ENCODE measurements at regions not wholly inside any gene's neighbourhood (a gene's known extent, or its start where the extent isn't known, plus 50 kb on each side); places are given as distances from the start of the nearest gene placed in this dataset.
"Not testable (repeated sequence)": the region's sequence is repeated elsewhere in the genome, so short reads cannot be mapped to it uniquely, and the experiment has no call there.

DNA sequence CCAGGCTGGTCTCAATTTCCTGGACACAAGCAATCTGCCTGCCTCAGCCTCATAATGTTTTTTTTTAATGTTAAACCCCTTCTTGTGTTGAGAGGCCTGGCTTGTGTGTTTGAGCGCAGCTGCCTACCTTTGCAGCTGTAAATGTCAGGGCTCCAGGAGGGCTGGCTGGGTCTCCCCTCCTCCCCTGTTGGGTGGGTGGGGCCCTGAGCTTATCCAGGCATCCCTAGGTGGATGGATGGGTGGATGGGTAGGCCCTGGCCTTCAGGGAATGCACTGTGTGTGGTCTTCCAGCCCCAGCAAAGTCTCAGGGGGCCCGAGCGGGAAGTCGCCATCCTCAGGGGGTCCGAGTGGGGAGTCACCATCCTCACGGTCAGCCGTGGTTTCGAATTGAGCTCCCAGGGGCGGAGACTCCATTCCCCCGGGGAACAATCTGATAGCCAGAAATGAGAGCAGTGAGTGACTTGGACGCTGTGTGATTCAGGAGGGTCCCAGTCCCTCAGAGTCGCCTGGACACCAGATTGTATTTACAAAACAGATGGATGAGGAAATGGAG lies 279.4 kb upstream of the PLGLB2 start:
- intact Hi-C loops (cut with DNase I); H3K9me3 ChIP-seq (ENCODE audit: control insufficient read depth, low read length); ATAC-seq; H3K27me3 ChIP-seq (ENCODE audit: control insufficient read depth, insufficient read depth); H3K4me1 ChIP-seq (ENCODE audit: control insufficient read depth, insufficient read depth, low read length); H3K27ac ChIP-seq (ENCODE audit: low read length); H3K4me3 ChIP-seq (ENCODE audit: low read length): not testable (repeated sequence)
- peak in 2 of 3 donors; percentile 52 to 61 for DNase-seq
- 66% methylated on average over 11 of the region's 12 CpGs for WGBS

DNA sequence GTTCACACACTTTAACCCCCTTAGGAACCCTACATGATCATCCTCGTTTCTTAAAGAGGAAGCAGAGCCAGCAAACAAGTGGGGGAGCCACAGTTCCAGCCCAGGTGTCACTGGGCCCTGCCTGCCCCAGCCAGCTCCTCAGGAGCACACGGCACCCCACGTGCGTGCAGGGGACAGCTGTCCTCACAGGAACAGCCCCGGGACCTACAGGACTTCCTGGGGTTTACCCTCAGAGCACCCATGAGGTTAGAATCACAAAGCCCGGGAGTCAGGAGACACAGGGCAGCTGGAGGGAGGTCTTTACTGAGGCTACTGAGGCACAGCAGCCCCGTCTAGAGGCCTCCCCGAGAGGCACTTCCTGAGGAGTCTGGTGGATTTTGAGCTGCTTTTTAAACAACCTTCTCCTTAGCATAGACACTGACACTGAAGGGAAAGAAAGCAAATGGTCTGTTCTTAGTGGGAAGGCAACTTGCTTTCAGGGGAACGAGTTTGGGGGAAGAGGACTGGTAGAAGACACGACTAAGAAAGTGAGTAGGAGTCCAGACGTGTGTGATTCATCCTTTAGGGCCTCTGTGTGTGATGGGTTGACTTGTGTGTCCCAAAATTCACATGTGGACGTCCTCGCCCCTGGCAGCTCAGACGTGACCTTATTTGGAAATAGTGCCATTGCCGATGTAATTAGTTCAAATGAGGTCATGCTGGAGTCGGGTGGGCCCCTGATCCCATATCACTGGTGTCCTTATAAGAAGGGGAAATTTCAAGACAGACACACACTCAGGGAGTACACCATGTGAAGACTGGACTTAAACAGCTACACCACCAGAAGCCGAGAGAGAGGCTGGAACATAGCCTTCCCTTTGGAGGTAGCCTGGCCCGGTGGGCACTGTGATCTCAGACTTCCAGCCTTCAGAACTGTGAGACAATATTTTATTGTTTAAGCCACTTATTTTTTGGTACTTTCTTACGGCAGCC lies 278.4 kb upstream of the PLGLB2 start:
- WGBS: 69% methylated on average over 18 of the region's 19 CpGs
- ATAC-seq; DNase-seq; H3K4me1 ChIP-seq (ENCODE audit: control insufficient read depth, insufficient read depth, low read length); H3K27me3 ChIP-seq (ENCODE audit: control insufficient read depth, insufficient read depth); H3K27ac ChIP-seq (ENCODE audit: low read length); intact Hi-C loops (cut with DNase I); H3K9me3 ChIP-seq (ENCODE audit: control insufficient read depth, low read length); H3K4me3 ChIP-seq (ENCODE audit: low read length): not testable (repeated sequence)

DNA sequence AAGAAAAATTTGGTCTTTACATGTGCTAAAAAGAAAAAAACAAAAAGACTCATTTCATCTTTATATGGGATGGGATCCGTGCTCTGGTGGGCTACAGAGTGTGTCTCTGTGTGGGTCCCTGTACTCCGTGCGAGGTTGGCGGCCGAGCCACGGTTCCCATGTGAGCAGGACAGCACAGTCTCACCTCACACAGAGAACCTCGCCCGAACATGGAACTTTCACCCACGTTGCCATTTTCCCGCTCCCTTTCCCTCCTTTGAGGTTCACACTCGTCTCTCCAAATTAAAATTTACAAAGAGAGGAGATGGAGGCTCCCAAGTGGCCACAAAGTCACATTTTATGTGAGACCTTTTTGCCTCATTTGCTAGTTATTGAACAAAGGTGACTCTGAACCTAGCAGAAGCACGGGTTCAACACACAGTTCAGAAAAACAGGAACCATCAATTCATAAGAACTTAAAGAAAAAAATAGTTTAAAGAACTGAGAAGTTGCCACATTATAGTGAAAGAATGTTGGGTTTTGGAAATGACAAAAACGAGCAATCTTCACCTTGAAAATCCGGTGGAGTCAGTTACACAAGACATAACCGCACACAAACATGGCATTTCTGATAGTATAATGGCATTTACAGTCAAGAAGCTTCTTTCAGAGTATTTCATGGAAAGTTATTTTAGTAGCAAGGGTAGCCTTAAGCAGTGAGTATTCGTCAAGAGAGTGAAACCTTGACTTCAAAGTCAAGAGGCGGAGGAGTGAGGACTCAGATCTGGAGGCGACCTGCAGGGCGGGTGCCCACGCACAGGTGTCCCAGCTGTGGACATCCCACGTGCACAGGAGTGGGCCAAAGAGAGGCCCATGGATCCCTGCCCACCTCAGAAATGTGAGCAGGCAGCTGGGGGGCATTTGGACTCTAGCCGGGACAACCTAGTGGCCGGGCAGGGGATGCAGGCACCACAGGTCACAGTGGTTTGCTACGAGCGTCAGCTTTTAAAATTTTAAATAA lies 277.2 kb upstream of the PLGLB2 start:
- ATAC-seq; H3K4me3 ChIP-seq (ENCODE audit: low read length); H3K4me1 ChIP-seq (ENCODE audit: control insufficient read depth, insufficient read depth, low read length); DNase-seq; H3K9me3 ChIP-seq (ENCODE audit: control insufficient read depth, low read length); intact Hi-C loops (cut with DNase I); H3K27me3 ChIP-seq (ENCODE audit: control insufficient read depth, insufficient read depth); H3K27ac ChIP-seq (ENCODE audit: low read length): not testable (repeated sequence)
- 91% methylated on average over 22 of the region's 25 CpGs for WGBS

GRCh38 chr2:87471478-87471877 lies 276.4 kb upstream of the PLGLB2 start:
- H3K27ac ChIP-seq (ENCODE audit: low read length); ATAC-seq; DNase-seq; H3K9me3 ChIP-seq (ENCODE audit: control insufficient read depth, low read length); H3K4me3 ChIP-seq (ENCODE audit: low read length); H3K4me1 ChIP-seq (ENCODE audit: control insufficient read depth, insufficient read depth, low read length); H3K27me3 ChIP-seq (ENCODE audit: control insufficient read depth, insufficient read depth); intact Hi-C loops (cut with DNase I): not testable (repeated sequence)
- 91% methylated on average over 2 of the region's 3 CpGs for WGBS

- peak; percentile 42 to 55 for ATAC-seq
- intact Hi-C loops (cut with DNase I); DNase-seq; H3K27me3 ChIP-seq (ENCODE audit: control insufficient read depth, insufficient read depth); H3K27ac ChIP-seq (ENCODE audit: low read length); H3K4me3 ChIP-seq (ENCODE audit: low read length); H3K9me3 ChIP-seq (ENCODE audit: control insufficient read depth, low read length); H3K4me1 ChIP-seq (ENCODE audit: control insufficient read depth, insufficient read depth, low read length): not testable (repeated sequence)
- 61% methylated on average over 4 of the region's 5 CpGs for WGBS
Observed at GRCh38 chr2:87476223-87476872, 271.5 kb upstream of the PLGLB2 start.

- H3K4me3 ChIP-seq (ENCODE audit: low read length): not testable (repeated sequence)
Observed at GRCh38 chr2:87476936-87477335, 271.0 kb upstream of the PLGLB2 start.

GRCh38 chr2:87477669-87478428 lies 270.0 kb upstream of the PLGLB2 start:
- H3K9me3 ChIP-seq (ENCODE audit: control insufficient read depth, low read length); H3K27me3 ChIP-seq (ENCODE audit: control insufficient read depth, insufficient read depth); intact Hi-C loops (cut with DNase I); H3K4me1 ChIP-seq (ENCODE audit: control insufficient read depth, insufficient read depth, low read length); H3K4me3 ChIP-seq (ENCODE audit: low read length): not testable (repeated sequence)
- H3K27ac ChIP-seq (ENCODE audit: low read length): peak overlapping the region; percentile 45
- peak in 1 of 3 donors; percentile 58 for DNase-seq
- WGBS: 39% methylated on average over 11 of the region's 12 CpGs
- peak; percentile 90 to 92 for ATAC-seq

More at GRCh38 chr2:87476936-87477335, 271.0 kb upstream of the PLGLB2 start:
- H3K27ac ChIP-seq (ENCODE audit: low read length); intact Hi-C loops (cut with DNase I); DNase-seq; H3K9me3 ChIP-seq (ENCODE audit: control insufficient read depth, low read length); H3K4me1 ChIP-seq (ENCODE audit: control insufficient read depth, insufficient read depth, low read length); ATAC-seq; H3K27me3 ChIP-seq (ENCODE audit: control insufficient read depth, insufficient read depth): not testable (repeated sequence)
- WGBS: 79% methylated on average over 5 of the region's 5 CpGs

DNA sequence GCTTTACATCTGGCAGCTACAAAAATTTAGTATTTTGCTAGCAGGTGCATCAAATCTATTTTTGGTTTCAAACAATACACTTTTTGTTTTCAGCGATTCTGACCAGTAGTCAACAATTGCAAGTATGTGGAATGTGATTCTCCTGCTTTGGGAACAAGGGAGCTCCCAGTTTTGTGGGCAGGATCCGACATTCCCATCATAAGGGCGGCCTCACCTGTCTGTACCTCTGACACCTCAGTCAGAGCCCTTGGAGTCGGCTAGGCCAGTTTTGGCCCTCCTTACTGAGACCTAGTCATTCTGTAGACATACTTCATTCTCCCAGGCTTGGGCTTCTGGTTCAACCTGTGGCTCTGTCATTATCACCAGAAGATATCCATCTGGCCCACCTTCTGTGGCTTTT lies 269.0 kb upstream of the PLGLB2 start:
- H3K4me3 ChIP-seq (ENCODE audit: low read length); H3K4me1 ChIP-seq (ENCODE audit: control insufficient read depth, insufficient read depth, low read length); DNase-seq; H3K27me3 ChIP-seq (ENCODE audit: control insufficient read depth, insufficient read depth); intact Hi-C loops (cut with DNase I); ATAC-seq; H3K27ac ChIP-seq (ENCODE audit: low read length); H3K9me3 ChIP-seq (ENCODE audit: control insufficient read depth, low read length): not testable (repeated sequence)
- 89% methylated on average over 4 of the region's 4 CpGs for WGBS

DNA sequence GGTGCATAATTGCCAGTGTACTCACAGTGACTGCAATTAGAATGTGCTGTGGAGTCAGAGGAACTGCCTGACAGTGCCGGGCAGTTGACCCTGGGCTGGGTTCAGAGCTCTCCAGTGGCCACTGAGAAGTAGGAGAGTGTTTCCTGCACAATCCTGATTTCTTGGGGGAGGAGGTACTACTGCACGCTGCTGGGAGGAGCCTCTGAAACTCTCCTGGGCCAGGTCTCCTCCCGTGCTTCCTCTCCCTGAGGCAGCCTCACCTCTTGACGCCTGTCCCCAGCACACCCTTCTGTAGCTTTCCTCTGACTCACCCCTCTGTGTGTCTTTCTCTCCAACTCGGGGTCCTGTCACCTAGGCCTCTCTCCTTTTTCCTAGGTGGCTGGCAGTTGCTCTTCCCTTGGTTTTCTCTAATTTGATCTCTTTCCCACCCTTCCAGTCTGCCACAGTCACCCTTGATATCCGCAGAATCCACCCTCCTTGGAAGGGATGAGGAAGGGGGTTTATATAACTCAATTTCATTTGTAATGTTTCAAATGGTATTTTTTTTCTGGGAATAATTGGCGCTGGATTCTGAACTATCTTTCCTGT lies 264.7 kb upstream of the PLGLB2 start:
- H3K27me3 ChIP-seq (ENCODE audit: control insufficient read depth, insufficient read depth); H3K4me1 ChIP-seq (ENCODE audit: control insufficient read depth, insufficient read depth, low read length); DNase-seq; H3K9me3 ChIP-seq (ENCODE audit: control insufficient read depth, low read length); H3K4me3 ChIP-seq (ENCODE audit: low read length); H3K27ac ChIP-seq (ENCODE audit: low read length); intact Hi-C loops (cut with DNase I): not testable (repeated sequence)
- WGBS: 60% methylated on average over 7 of the region's 7 CpGs
- ATAC-seq: peak; percentile 49 to 57
